Posterior vena cava (tissue), 2 donors: ENCODE measurements at regions not wholly inside any gene's neighbourhood (a gene's known extent, or its start where the extent isn't known, plus 50 kb on each side); places are given as distances from the start of the nearest gene placed in this dataset.
"Not testable (repeated sequence)": the region's sequence is repeated elsewhere in the genome, so short reads cannot be mapped to it uniquely, and the experiment has no call there.

Experiments
- DNase-seq: peaks from one replicate; pipeline ENCODE4 v3.0.0-alpha.2; 2020; ENCODE audit warnings: low spot score
- intact Hi-C, 2 donors: fragments of 100-400 bp; cut with DNase I; formaldehyde crosslinking; loops; one replicate each; pipeline versions ENCODE4 v1.14.1 to v1.14.2; 2022 to 2023
- donor health status: DM: yes; HTN: yes; CAD: no.
- donor health status: DM: yes; HTN: yes; CAD: no.

DNA sequence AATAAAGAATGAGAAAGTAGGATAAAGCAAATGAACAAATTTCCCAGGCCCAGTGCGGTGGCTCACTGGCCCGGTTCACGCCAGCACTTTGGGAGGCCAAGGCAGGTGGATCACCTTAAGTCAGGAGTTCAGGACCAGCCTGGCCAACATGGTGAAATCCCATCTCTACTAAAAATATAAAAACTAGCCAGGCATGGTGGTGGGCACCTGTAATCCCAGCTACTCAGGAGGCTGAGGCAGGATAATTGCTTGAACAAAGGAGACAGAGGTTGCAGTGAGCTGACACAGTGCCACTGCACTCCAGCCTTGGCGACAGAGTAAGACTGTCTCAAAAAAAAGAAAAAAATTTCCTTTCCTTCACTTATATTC lies 104.5 kb upstream of the PRSS16 start:
- not testable (repeated sequence) for DNase-seq

DNA sequence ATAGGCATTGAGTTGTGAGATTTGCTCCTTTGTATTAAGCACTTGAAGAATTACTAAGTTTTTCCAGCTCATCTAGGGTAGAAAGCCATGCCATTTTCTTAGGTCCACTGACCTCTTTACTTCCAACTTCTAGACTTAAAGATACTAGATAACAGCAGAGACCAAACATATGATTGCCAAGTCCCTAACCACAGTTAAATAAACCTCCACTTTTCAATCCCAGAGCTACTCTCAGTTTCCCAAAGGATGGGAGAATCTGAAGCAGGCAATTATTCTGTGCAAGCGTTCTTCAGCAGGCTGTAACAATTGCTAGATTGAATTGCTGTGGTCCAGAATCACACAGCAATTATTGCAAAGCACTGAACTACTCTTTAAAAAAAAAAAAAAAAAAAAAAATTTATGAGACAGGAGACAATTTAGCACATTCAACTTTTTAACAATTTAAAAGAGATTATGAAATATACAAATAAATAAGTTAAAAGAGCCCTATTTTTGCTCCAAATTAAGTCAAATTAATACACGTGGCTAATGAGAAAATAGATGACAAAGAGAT lies 104.0 kb upstream of the PRSS16 start:
- intact Hi-C loops = no loop called here
- no peak for DNase-seq

More for the DNA sequence above, 104.5 kb upstream of the PRSS16 start:
- intact Hi-C loops = not testable (repeated sequence)

DNA sequence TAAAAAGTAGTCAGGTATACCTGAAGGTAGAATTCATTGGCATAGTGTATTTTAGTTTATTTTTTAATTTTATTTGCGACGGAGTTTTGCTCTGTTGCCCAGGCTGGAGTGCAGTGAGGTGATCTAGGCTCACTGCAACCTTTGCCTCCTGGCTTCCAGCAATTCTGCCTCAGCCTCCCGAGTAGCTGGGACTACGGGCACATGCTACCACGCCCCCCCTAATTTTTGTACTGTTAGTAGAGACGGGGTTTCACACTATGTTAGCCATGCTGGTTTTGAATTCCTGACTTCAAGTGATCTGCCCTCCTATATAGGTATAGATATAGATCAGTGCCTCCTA lies 102.8 kb upstream of the PRSS16 start:
- DNase-seq = no peak
- intact Hi-C loops = no loop called here

DNA sequence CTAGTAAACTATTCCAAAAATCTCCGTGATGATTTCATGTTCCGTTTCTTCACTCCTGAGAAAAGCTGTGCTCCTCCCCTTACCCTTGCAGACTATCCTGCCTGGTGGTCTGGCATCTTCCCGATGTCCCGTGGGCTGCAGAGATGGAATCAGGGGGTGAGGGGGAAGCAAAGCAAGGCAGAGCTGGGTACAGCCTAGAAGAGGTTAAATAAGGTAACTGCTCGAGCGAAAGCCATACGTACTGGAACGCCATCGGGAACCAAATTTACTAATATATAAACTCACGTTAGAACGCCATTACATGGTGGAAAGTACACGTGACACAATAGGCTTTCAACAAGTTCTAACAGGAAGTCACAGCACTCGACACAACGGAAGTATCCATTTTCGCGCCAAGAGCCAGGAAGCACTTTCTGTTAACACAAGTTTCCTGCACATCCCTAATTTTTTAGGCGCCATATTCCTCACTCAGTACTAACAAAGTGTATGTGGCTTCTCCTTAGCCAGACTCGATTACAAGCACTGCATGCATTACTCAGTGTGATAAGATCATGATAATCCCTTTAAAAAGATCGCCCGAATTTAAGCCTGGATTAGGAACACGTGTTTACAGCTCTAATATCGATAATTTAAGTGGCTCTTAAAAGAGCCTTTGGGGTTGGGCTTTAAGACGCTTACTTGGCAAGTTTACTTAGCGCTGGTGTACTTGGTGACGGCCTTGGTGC lies 101.6 kb upstream of the PRSS16 start:
- intact Hi-C loops = no loop called here
- DNase-seq = peak; percentile 88

DNA sequence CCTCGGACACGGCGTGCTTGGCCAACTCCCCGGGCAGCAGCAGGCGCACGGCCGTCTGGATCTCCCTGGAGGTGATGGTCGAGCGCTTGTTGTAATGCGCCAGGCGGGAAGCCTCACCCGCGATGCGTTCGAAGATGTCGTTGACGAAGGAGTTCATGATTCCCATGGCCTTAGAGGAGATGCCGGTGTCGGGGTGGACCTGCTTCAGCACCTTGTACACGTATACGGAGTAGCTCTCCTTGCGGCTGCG lies 101.1 kb upstream of the PRSS16 start:
- DNase-seq, intact Hi-C loops: not testable (repeated sequence)

DNA sequence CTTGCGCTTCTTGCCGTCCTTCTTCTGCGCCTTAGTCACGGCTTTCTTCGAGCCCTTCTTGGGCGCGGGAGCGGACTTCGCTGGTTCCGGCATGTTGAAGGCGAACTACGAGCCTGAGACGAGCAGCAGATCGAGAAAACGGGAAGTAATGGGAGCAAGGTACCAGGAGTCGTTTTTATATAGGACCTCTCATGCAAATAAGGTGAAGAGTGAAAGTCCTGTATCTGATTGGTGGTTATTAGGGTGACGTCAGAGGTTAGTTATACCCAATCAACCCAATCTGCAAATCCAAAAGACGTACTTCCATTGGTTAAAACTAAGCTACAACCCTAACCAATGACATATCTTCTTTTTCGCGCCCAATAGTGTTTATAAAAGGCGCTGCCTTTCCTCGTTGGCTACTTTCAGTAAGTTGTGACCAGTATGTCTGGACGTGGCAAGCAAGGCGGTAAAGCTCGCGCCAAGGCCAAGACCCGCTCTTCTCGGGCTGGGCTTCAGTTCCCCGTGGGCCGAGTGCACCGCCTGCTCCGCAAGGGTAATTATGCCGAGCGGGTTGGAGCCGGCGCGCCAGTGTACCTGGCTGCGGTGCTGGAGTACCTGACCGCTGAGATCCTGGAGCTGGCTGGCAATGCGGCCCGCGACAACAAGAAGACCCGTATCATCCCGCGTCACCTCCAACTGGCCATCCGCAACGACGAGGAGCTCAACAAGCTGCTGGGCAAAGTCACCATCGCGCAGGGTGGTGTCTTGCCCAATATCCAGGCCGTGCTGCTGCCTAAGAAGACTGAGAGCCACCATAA lies 100.6 kb upstream of the PRSS16 start:
- intact Hi-C loops = no loop called here
- peak; percentile 92 for DNase-seq

DNA sequence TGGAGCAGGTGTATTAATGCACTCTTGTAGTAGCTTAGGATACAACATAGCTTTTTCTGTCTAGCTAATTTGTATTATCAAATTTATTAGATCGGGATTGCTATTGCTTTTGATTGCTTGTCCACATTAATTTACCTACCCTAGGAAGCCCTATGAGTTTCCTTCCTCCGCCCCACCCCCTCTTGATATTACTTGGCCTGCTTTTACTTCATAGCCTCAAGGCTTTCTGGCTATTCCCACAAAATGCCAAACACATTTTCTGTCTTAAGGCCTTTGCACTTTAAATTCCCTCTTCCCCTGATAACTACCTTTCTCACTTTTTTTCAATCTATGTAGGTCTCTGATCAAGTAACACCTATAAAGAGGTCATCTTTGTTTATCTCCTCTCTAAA lies 99.1 kb upstream of the PRSS16 start:
- intact Hi-C loops = no loop called here
- DNase-seq = no peak

DNA sequence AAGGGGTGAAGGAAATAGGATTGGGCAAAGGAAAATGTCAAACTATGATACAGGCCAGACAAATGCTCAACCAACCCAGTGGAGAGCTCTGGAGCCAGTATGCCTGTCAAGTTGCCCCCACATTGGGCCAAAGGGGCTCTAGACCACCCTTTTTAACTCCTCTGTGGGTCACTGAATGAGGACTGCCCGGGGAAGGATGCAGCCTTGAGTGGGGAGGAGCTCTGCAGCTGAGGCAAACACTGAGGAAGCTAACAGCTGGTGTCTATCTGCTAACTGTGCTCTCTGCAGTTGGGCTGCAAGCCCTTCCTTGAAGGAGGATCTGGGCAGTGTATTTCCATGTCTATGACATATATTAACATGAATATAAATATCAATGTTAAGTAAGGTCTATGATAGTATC lies 98.4 kb upstream of the PRSS16 start:
- DNase-seq = no peak
- intact Hi-C loops = no loop called here

DNA sequence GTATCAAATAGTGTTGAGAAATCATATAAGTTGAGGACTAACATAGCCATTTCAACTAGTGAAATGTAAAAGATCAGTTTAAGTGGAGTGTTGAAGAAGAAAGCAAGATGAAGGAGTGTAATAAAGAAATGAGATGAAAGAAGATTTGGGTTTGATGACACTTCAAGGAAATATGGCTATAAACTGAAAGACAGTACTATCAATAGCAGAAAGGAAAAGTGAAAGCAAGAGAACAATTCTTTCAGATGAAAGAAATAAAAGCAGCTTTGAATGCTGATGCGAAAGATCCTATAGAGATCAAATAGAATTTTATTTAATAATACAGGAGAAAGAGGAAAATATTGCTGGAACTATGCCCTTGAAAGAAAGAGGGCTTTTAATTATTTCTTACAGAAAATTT lies 92.8 kb upstream of the PRSS16 start:
- intact Hi-C loops = no loop called here

DNA sequence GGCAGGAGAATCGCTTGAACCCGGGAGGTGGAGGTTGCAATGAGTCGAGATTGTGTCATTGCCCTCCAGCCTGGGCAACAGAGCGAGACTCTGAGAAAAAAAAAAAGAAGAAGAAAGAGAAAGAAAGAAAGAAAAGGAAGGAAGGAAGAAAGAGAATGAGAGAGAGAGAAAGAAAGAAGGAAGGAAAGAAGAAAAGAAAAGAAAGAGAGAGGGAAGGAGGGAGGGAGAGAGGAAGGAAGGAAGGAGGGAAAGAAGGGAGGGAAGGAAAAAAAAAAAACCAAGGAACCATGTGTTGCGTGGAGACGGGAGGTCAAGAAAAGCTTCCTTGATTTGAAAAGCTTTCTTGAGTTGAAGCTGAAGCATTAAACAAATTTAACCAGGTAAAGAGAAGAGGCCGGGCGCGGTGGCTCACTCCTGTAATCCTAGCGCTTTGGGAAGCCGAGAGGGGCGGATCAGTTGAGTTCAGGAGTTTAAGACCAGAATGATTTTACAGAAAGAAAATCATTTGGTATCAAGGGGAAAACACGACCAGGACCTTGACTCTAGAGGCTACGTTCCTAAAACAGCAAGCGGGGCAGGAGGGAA lies 90.5 kb upstream of the PRSS16 start:
- no peak for DNase-seq
- intact Hi-C loops = no loop called here

More for the DNA sequence above, 92.8 kb upstream of the PRSS16 start:
- DNase-seq = no peak

DNA sequence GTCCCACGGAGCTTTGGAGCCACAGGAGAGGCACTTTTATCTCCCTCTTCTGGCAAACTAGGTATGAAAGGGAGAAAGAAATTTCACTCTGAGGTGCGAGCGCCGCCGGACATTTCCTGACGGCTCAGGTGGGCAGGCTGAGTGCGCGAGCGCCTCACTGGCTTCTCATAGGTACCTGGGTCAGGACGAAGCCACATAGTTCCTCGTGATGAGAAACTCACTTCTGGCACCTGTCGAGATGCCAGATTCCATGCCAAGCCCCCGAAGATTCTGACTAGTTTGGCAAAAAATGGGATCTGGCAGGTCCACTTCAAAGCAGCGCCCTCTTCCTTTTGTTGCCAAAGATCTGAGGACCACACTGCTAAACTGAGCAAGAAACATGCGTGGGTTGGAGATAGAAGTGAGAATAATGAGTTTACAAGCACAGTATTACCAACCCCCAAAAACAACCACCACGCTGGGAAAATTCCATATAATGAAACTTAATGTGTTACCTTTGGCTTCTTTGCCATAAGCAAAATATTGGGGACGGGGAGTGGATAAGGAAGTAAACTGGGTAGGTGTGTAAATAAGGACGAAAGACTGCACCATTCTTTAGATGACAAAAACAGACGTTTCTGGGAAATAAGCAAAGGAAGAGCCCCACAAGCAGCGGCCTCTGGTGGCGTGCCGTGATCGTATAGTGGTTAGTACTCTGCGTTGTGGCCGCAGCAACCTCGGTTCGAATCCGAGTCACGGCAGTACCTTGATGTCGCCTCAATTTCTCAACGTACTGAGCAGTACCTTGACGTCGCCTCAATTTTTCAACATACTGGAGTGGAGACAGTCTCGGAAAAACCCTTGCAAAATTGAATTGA lies 89.8 kb upstream of the PRSS16 start:
- intact Hi-C loops = no loop called here

DNA sequence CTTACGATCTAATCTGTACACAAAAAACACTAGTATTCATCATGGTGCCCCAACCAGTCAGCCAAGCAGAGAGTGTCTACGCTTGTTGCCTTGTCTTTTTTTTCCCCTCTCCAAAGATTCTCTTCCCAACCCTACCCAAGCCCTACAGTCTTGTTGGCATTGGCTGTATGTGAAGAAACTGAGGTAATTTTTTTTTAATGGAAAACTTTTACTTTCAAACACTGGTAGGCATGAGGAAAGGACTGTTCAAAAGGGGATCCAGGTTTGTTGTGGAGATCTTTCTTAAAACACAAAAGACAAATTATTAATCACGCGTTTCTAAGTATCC lies 89.2 kb upstream of the PRSS16 start:
- DNase-seq = no peak
- intact Hi-C loops = no loop called here

More for the DNA sequence above, 89.8 kb upstream of the PRSS16 start:
- DNase-seq = peak; percentile 90

DNA sequence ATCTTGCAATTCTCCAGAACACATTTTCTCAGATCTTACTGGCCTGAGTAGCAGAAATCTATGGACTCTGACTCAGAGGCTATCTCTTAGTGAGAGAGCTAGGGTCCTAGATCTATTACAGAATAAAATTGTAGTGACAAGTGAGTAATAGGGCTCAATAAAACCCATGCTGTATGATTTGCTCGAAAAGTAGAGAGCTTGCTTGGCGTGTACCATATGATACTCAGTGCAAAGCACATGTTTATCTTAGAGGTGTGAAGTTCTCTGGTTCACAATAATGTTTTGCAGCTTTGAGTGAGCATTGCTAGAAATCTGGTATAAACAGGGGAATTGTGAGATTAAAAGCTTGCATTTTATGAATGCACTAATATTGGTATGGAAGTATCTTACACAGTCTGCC lies 87.8 kb upstream of the PRSS16 start:
- intact Hi-C loops = no loop called here
- DNase-seq = no peak

DNA sequence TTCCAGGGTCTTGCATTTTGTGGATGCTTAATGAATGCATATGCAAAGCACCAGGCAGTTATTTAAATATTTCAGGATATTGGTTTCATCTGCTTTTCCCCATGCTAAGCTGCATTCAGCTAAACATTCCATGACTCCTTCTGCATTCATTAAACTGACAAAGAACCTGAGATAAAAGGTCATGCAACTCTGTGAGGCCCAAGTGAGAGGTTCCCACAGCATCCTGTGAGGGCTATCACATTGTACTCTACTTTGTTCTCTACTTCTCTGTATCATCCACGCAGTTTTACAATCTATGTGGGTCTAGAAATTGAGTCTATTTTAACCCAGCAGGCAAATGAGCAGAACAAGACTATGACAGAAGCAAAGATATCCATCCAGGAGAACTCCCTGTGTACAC lies 86.4 kb upstream of the PRSS16 start:
- DNase-seq = no peak
- intact Hi-C loops = no loop called here

DNA sequence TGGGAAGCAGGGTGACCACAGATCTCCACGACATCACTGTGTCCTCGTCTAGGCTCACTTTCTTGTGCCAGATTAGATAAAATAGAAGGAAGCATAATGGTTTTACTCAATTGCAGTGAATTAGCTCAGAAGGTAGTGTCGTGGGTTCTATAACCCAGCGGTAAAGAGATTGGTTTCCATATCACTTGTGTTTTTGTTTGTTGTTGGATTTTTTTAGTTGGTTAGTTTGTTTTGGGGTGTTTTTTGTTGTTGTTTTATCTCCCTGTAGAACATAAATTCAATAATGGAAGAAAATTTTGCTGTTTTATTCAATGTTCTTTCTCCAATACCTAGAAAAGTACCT lies 85.9 kb upstream of the PRSS16 start:
- intact Hi-C loops = no loop called here
- no peak for DNase-seq

DNA sequence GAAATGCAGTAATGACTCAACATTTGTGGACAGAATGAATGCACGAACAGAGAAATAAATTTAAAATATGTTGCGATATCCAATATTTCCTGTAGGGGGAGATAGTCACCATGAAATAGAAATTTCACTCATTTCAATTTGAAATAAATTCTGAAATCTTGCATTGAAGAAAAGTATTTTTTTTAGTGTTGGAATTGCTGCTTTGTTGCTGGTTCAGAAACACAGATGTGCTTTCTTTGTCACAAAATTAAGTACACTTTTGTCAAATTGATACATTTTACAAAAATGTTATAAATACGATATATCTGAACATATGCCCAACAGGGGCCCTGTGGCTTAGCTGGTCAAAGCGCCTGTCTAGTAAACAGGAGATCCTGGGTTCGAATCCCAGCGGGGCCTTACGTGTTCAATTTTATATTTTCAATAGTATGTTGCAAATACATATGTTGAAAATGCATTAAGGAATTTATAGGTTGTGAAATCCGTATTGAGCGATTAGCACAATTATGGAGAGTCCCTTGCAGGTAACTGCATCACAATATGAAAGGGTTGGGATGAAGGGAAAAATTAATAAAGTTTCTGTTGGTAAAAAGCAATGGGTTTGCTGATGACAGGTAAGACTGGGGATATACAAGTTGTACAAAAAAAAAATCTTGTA lies 85.4 kb upstream of the PRSS16 start:
- intact Hi-C loops = no loop called here
- DNase-seq = no peak

DNA sequence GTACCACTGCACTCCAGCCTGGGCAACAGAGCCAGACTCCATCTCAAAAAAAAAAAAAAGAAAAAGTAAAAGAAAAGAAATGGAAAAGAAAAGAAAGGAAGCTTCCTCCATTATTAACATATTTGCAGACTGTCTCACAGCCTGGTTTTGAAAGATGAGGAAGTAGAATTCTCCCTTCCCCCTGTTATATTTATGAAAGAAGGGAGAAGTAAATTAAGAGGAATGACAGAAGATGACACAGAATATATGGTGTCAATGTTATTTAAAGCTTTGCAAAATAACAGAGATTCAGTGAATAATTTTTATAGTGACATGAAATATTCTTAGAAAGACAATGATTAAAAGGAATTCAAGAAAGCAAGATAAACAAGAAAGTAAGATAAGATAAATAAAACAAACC lies 83.7 kb upstream of the PRSS16 start:
- no peak for DNase-seq
- intact Hi-C loops = no loop called here

DNA sequence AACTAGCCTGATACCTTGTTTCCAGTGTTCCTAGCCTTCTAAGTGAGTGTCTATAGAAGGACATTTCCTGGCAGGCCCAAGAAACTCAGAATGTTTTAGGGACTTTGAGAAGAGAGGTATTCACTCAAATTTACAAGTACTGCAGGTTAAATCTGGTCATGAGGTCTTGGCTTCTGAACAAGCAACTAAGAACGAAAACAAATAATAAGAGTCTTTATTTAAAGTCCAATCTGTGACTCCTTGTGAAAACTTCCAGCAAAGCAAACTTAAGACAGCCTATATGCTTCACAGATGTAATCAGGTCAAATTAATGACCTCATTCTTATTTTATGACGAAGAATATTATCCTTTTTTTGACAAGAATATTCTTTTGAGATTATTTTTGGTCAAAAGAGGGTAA lies 79.4 kb upstream of the PRSS16 start:
- DNase-seq = no peak
- intact Hi-C loops = no loop called here

DNA sequence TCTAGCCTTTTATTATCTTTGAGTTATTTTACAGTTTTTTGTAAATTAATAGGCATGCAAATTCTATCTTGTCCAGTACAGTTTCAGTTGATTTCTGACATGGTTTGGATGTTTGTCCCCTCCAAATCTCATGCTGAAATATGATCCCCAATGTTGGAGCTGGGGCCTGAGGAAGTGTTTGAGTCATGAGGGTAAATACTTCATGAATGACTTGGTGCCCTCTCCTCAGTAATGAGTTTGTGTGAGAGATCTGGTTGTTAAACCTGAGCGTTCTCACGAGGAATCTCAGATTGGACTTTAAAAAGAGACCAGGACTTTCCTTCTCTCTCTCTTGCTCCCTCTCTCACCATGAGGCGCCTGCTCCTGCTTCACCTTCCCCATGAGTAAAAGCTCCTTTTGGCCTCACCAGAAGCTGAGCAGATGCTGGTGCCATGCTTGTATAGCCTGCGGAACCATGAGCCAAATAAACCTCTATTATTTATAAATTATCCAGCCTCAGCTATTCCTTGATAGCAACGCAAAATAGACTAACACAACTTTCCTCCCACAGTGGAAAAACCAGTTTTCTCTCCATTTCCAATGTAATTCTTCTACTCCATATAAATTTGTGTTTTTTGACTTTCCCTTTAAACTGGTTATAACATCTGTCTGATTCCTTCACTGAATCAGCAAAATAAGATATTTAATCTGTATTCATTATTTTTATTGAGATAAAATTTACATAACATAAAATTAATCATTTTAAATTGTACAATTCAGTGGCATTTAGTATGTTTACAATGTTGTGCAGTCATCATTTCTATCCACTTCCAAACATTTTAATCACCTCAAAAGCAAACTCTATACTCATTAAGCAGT lies 78.7 kb upstream of the PRSS16 start:
- no peak for DNase-seq
- intact Hi-C loops = no loop called here
